ENCODE measurements at regions not wholly inside any gene's neighbourhood (a gene's known extent, or its start where the extent isn't known, plus 50 kb on each side); places are given as distances from the start of the nearest gene placed in this dataset.
"Not testable (repeated sequence)": the region's sequence is repeated elsewhere in the genome, so short reads cannot be mapped to it uniquely, and the experiment has no call there.

- intact Hi-C loops (cut with micrococcal nuclease), result no loop called here
- peaks cover 0 to 3% of the 10 kb centered on the region in 2 donors for H3K9me3 ChIP-seq (replicated peaks in 1 of 2; ENCODE audit: control insufficient read depth in 1 of 2, insufficient read depth in 1 of 2, low read length in 2 of 2)
- H3K9me3 Mint-ChIP-seq, result peaks cover 0 to 4% (median 0%) of the 10 kb centered on the region in 7 donors
- no peak for DNase-seq
- no peak overlapping the region for H3K27ac Mint-ChIP-seq
- H3K4me2 ChIP-seq (replicated peaks; ENCODE audit: extremely low read depth, low read length, poor library complexity, severe bottlenecking), result no peak overlapping the region
- H3K4me1 Mint-ChIP-seq, result no peaks in the 10 kb centered on the region
- H3K36me3 ChIP-seq (replicated peaks in 1 of 2; ENCODE audit: control insufficient read depth in 1 of 2, insufficient read depth in 2 of 2, low read length in 2 of 2), result no peaks in the 10 kb centered on the region
- H3K4me3 ChIP-seq (replicated peaks in 1 of 3; ENCODE audit: low read depth in 2 of 3, low read length in 3 of 3), result no peak overlapping the region
- no peaks in the 10 kb centered on the region for H3K79me2 ChIP-seq (ENCODE audit: insufficient read depth, low read length)
- no peak for TF ChIP-seq CTCF (IDR thresholded peaks at IDR 0.05)
- no peak overlapping the region for H3K4me3 Mint-ChIP-seq
- H3K27me3 Mint-ChIP-seq (ENCODE audit: low read depth in 3 of 3), result no peaks in the 10 kb centered on the region
- H2AFZ ChIP-seq (ENCODE audit: insufficient read depth, low read depth, low read length, poor library complexity, severe bottlenecking), result no peak overlapping the region
- no peak overlapping the region for H3K27ac ChIP-seq (ENCODE audit: low read depth in 1 of 2, low read length in 2 of 2)
- no peaks in the 10 kb centered on the region for H3K36me3 Mint-ChIP-seq
- H3K9ac ChIP-seq (ENCODE audit: insufficient read depth, low read length, poor library complexity, severe bottlenecking), result no peak overlapping the region
- H3K4me1 ChIP-seq (ENCODE audit: control insufficient read depth in 1 of 2, insufficient read depth in 2 of 2, low read length in 2 of 2), result no peaks in the 10 kb centered on the region
- H4K20me1 ChIP-seq (ENCODE audit: insufficient read depth, low read length), result no peaks in the 10 kb centered on the region
- 44% methylated on average over 1 of the region's 2 CpGs for WGBS (ENCODE audit: insufficient coverage)
- H3K27me3 ChIP-seq (ENCODE audit: control insufficient read depth in 2 of 2, insufficient read depth in 2 of 2, low read length in 2 of 2), result no peaks in the 10 kb centered on the region
These were observed 454.3 kb upstream of the SPTLC3 start for GRCh38 chr20:12554426-12554825.

- no peak for TF ChIP-seq CTCF (IDR thresholded peaks at IDR 0.05)
- no CpG with 5 or more reads among the region's 1 CpG for WGBS (ENCODE audit: insufficient coverage)
These were observed 453.4 kb upstream of the SPTLC3 start for GRCh38 chr20:12555369-12555768.

GRCh38 chr20:12555849-12556248 is 452.9 kb upstream of the SPTLC3 start:
- intact Hi-C loops (cut with micrococcal nuclease); H3K9ac ChIP-seq (ENCODE audit: insufficient read depth, low read length, poor library complexity, severe bottlenecking); H3K4me2 ChIP-seq (replicated peaks; ENCODE audit: extremely low read depth, low read length, poor library complexity, severe bottlenecking); H3K9me3 ChIP-seq (replicated peaks in 1 of 2; ENCODE audit: control insufficient read depth in 1 of 2, insufficient read depth in 1 of 2, low read length in 2 of 2); H3K27me3 Mint-ChIP-seq (ENCODE audit: low read depth in 3 of 3); H4K20me1 ChIP-seq (ENCODE audit: insufficient read depth, low read length); H3K36me3 ChIP-seq (replicated peaks in 1 of 2; ENCODE audit: control insufficient read depth in 1 of 2, insufficient read depth in 2 of 2, low read length in 2 of 2); DNase-seq; H3K4me1 ChIP-seq (ENCODE audit: control insufficient read depth in 1 of 2, insufficient read depth in 2 of 2, low read length in 2 of 2); H3K27me3 ChIP-seq (ENCODE audit: control insufficient read depth in 2 of 2, insufficient read depth in 2 of 2, low read length in 2 of 2); H2AFZ ChIP-seq (ENCODE audit: insufficient read depth, low read depth, low read length, poor library complexity, severe bottlenecking); H3K27ac ChIP-seq (ENCODE audit: low read depth in 1 of 2, low read length in 2 of 2); H3K27ac Mint-ChIP-seq; H3K79me2 ChIP-seq (ENCODE audit: insufficient read depth, low read length); H3K4me3 ChIP-seq (replicated peaks in 1 of 3; ENCODE audit: low read depth in 2 of 3, low read length in 3 of 3); H3K36me3 Mint-ChIP-seq; H3K9me3 Mint-ChIP-seq; H3K4me1 Mint-ChIP-seq; H3K4me3 Mint-ChIP-seq: not testable (repeated sequence)
- 89% methylated on average over 3 of the region's 12 CpGs for WGBS (ENCODE audit: insufficient coverage)

More at GRCh38 chr20:12555369-12555768, 453.4 kb upstream of the SPTLC3 start:
- Histone ChIP-seq H3K27me3 (ENCODE audit: control insufficient read depth in 2 of 2, insufficient read depth in 2 of 2, low read length in 2 of 2) (no peaks in the 10 kb centered on the region), H3K4me1 (ENCODE audit: control insufficient read depth in 1 of 2, insufficient read depth in 2 of 2, low read length in 2 of 2) (no peaks in the 10 kb centered on the region), H3K36me3 (replicated peaks in 1 of 2; ENCODE audit: control insufficient read depth in 1 of 2, insufficient read depth in 2 of 2, low read length in 2 of 2) (no peaks in the 10 kb centered on the region), H3K9me3 (replicated peaks in 1 of 2; ENCODE audit: control insufficient read depth in 1 of 2, insufficient read depth in 1 of 2, low read length in 2 of 2) (peaks cover 0 to 3% of the 10 kb centered on the region in 2 donors), H2AFZ (ENCODE audit: insufficient read depth, low read depth, low read length, poor library complexity, severe bottlenecking) (no peak overlapping the region), H3K4me3 (replicated peaks in 1 of 3; ENCODE audit: low read depth in 2 of 3, low read length in 3 of 3) (no peak overlapping the region), H3K9ac (ENCODE audit: insufficient read depth, low read length, poor library complexity, severe bottlenecking) (no peak overlapping the region), H3K79me2 (ENCODE audit: insufficient read depth, low read length) (no peaks in the 10 kb centered on the region), H3K27ac (ENCODE audit: low read depth in 1 of 2, low read length in 2 of 2) (no peak overlapping the region), H4K20me1 (ENCODE audit: insufficient read depth, low read length) (no peaks in the 10 kb centered on the region), H3K4me2 (replicated peaks; ENCODE audit: extremely low read depth, low read length, poor library complexity, severe bottlenecking) (no peak overlapping the region)
- Mint-ChIP-seq H3K36me3 (no peaks in the 10 kb centered on the region), H3K27me3 (ENCODE audit: low read depth in 3 of 3) (no peaks in the 10 kb centered on the region), H3K27ac (no peak overlapping the region), H3K9me3 (peaks cover 0 to 7% (median 0%) of the 10 kb centered on the region in 7 donors), H3K4me3 (no peak overlapping the region), H3K4me1 (no peaks in the 10 kb centered on the region)
- no peak for DNase-seq
- intact Hi-C loops (cut with micrococcal nuclease), result no loop called here

All from CD14-positive monocyte (primary cell).